ENCODE measurements at regions not wholly inside any gene's neighbourhood (a gene's known extent, or its start where the extent isn't known, plus 50 kb on each side); places are given as distances from the start of the nearest gene placed in this dataset.

DNA sequence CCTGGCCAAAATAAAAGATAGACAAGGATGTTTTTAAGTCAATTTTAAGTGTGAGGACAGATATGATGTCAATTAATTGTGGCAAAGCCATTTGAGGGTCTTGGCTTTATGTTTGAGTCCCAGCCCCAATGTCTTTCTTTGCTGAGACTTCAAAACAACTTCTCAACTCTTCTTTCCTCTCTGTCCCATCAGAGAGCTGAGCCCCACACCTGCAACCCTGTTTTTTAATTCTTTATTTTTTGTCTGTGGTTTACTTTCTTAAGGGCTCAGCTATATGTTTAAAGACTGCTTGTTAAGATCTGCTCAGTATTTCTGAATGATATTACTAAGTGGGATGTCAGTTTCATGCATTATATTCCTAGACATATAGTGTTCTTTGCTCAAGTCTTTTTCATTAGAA is 164.3 kb downstream of the HS3ST1 start:
- TF ChIP-seq, protein P1, sequence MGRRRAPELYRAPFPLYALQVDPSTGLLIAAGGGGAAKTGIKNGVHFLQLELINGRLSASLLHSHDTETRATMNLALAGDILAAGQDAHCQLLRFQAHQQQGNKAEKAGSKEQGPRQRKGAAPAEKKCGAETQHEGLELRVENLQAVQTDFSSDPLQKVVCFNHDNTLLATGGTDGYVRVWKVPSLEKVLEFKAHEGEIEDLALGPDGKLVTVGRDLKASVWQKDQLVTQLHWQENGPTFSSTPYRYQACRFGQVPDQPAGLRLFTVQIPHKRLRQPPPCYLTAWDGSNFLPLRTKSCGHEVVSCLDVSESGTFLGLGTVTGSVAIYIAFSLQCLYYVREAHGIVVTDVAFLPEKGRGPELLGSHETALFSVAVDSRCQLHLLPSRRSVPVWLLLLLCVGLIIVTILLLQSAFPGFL (CRISPR knock-in tag; IDR thresholded peaks at IDR 0.05; ENCODE audit: borderline replicate concordance): no peak
- TF ChIP-seq SMAD4 (CRISPR knock-in tag; IDR thresholded peaks at IDR 0.05): no peak
- TF ChIP-seq, protein P2, sequence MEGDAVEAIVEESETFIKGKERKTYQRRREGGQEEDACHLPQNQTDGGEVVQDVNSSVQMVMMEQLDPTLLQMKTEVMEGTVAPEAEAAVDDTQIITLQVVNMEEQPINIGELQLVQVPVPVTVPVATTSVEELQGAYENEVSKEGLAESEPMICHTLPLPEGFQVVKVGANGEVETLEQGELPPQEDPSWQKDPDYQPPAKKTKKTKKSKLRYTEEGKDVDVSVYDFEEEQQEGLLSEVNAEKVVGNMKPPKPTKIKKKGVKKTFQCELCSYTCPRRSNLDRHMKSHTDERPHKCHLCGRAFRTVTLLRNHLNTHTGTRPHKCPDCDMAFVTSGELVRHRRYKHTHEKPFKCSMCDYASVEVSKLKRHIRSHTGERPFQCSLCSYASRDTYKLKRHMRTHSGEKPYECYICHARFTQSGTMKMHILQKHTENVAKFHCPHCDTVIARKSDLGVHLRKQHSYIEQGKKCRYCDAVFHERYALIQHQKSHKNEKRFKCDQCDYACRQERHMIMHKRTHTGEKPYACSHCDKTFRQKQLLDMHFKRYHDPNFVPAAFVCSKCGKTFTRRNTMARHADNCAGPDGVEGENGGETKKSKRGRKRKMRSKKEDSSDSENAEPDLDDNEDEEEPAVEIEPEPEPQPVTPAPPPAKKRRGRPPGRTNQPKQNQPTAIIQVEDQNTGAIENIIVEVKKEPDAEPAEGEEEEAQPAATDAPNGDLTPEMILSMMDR (IDR thresholded peaks at IDR 0.05): no peak
- no peak for TF ChIP-seq CREB1 (CRISPR knock-in tag; IDR thresholded peaks at IDR 0.05)
